A673 (cell line): ENCODE measurements at regions not wholly inside any gene's neighbourhood (a gene's known extent, or its start where the extent isn't known, plus 50 kb on each side); places are given as distances from the start of the nearest gene placed in this dataset.
"Not testable (repeated sequence)": the region's sequence is repeated elsewhere in the genome, so short reads cannot be mapped to it uniquely, and the experiment has no call there.

ENCODE experiments used
- CTCF ChIP-seq: fragments of 300-800, 200-600 bp; sonication (generic); conservative IDR thresholded peaks from 2 replicates; pipeline ENCODE4 v1.5.1; 2017; ENCODE audit warnings: low read depth, mild to moderate bottlenecking, antibody characterized with exemption, low read length, moderate library complexity, mixed read lengths
- EZH2 ChIP-seq: fragments of 200-600 bp; sonication (generic); IDR thresholded peaks from 2 replicates; pipeline ENCODE4 v1.6.1; 2017; ENCODE audit warnings: borderline replicate concordance, low read depth, mild to moderate bottlenecking, mixed read lengths, antibody characterized with exemption, low read length; ENCODE audit not compliant: poor library complexity, severe bottlenecking

- TF ChIP-seq CTCF, EZH2: not testable (repeated sequence)
These were observed 70.8 kb upstream of the FCGR1A start for GRCh38 chr1:149711651-149712050.
